Eye (tissue), 1 donor: ENCODE measurements at regions not wholly inside any gene's neighbourhood (a gene's known extent, or its start where the extent isn't known, plus 50 kb on each side); places are given as distances from the start of the nearest gene placed in this dataset.
A peak's percentile ranks its signal among the peaks of the same experiment; 100 is the strongest.

ENCODE experiments used
- DNase-seq: peaks from one replicate; pipeline ENCODE4 v3.0.0-alpha.2; 2015

DNA sequence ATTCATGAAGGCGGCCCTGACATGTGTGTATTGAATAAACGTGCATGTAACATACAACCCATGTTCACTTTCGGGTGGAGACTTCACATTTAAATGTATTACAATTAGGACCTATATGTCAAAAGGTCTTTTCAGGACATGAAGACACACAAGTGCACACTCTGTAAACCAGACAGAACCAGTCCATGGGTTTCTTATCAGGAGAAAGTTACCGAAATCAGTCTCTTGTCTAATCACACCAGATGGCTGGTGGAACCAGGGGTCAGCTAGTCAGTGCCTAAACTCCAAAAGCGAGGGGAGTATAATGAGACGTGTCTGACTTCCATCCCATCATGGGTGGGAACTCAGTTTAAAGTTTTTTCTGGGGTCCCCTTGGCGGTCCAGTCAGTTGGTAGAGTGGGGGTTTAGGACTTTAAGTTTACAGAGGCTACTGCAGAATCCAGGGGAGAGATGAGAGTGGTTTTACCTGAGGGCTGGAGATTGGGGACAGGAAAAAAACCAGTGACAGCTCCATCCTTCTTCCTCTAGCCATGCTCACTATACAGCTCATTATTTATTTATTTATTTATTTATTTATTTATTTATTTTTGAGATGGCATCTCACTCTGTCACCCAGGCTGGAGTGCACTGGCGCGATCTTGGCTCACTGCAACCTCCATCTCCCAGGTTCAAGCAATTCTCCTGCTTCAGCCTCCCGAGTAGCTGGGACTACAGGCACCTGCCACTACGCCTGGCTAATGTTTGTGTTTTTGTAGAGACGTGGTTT lies 251.3 kb upstream of the LYZL1 start:
- DNase-seq = no peak

DNA sequence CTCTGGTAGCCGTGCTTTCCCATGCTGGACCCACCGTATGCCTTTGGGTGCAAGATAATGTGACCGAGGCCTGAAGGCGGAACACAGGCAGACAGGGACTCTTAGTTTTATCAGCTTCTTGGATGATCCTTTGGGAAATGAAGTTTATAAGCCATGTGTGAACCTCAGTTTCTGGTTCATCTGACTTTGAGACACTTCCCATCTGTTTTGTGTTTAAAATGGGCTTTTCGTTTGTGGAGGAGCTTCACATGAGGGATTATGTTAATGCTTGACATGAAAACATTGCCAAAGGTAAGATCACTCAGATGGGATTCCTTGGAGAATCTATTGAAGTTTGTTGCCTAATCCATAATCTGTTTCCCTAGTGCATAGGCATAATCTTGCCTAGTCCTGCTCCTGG lies 249.8 kb upstream of the LYZL1 start:
- no peak for DNase-seq

DNA sequence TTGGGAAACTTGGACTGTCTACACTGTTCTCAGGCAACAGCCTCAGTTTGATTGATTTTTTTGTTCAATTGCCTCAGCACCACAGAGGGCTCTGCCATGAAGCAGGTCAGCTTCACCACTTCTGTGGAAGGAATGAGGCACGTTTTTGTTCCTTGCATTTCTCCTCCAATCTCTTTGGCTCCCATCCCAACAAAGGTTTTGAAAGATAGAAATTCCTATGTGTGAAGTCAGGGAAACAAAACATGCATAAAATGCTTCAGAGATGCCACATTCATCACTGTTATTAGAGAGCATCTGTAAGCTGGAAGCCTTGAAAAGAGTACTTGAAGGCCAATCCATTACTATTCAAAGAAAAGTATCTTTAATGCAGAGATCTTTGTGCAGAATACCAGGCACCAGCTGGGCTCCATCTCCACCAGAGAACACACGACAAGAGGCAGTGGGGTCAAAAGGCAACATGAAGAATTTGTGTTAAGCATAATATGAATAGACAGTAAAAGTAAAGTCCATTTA lies 249.1 kb upstream of the LYZL1 start:
- DNase-seq = peak; percentile 33

- peak; percentile 42 for DNase-seq
These were observed 247.3 kb upstream of the LYZL1 start for GRCh38 chr10:29041616-29042015.

DNA sequence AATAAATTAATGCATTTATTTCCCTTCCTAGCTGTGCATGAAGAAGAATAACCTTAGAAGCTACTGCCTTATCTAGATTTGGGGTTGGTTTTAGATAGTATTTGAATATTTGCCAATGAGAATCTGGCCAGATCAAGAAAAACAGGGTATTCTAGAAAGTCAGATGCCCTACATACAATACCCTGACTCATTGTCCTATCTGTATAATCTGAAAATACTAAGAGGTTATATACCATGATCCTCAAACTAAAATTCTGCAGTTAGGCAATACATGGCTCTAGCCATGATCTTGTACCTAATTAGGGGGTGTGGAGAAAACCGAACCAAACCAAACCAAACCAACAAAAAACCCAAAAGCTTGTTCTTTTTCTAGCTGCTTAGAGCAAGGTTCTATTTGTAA lies 240.4 kb upstream of the LYZL1 start:
- no peak for DNase-seq

DNA sequence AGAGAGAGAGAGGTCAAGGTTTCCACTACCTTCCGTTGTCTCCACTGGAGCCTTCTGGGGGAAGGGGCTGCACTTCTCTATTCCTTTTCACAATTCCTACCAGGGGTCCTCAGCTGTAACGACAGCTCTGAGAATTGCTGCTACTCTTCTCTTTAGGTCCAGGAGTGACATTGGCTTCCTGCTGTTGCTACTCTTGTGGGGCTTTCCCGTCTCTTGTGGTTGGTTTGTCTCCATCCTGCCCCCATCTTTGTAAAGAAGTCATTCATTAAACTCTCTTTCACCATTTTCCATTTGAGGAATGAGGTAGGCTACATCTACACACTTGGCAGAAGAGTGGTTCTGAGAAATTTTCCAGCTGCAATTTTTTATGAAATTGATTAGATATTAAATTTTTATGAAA lies 238.8 kb upstream of the LYZL1 start:
- no peak for DNase-seq

GRCh38 chr10:29055101-29055500 lies 233.8 kb upstream of the LYZL1 start:
- no peak for DNase-seq

DNA sequence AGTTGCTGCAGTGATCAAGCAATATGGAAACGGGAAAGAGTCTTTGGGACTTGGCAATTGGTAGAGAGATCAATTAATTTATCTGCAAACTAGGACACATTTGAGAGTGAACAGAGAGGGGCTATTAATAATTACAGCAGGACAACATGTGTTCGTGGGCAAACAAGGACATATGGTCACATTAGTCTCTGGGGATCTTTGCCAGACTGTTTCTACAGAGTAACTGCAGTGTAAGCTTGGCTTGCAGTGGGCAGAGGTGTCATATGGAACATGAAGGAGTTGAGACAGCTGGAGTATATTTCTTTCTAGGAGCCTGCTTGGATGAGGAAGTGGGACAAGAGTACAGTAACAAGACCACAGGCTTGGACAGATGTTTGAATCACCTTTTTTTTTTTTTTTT lies 232.1 kb upstream of the LYZL1 start:
- peak; percentile 28 for DNase-seq

GRCh38 chr10:29057822-29058331 lies 231.0 kb upstream of the LYZL1 start:
- no peak for DNase-seq

DNA sequence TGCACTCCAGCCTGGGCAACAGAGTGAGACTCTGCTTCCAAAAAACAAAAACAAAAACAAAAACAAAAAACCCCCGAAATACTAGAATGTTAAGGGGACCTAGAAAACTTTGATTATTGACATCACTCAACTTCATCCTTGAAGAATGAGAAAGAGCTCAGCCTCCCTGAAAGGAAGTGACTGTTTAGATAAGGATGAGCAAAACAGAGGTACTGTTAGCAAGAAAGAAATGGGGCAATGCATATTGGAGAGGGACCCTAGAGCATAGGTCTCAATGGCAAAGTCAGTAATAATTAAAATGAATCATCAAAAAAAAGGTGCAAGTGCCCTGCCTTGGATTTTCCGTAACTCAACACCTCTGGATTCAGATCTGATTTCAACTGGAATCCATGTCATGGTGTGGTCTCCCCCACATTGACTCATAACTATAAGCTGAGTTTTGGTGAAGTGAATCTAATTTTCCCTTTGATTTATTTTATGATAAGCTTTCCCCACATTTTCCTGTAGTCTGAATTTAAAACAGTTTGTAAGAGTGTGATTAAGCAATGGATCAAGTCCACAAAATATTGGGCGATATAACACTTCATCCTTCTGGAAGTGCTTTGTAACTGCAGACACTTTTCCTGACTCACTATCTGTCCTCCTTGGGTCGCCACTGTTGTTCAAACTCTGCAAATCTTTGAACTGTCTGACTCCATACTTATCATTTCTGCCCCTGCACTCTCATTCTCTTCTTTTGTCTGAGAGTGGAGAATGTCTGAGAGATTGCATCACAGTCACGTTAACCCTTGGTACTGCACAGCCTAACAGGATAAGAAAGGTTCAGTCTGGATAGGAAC lies 224.8 kb upstream of the LYZL1 start:
- DNase-seq = peak; percentile 77

- no peak for DNase-seq
These were observed 224.2 kb upstream of the LYZL1 start for GRCh38 chr10:29064680-29065079.

GRCh38 chr10:29067161-29067560 lies 221.7 kb upstream of the LYZL1 start:
- DNase-seq = peak; percentile 41

DNA sequence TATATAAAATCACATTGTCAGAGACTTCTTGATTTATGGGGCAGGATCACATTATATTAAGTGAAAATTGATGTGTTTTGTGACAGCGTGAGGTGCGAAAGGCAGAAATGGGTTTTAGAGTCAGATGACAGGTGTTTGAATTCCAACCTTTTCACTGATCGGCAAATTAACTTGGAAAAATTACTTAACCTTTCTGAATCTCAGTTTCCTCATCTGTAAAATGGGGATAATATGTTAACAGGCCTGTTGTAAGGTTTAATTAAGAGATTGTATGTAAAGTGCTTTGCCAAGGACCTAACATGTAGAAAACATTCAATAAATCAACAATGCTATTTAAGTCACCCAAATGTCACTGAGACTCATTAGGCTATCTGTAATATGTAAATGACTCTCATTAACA lies 221.2 kb upstream of the LYZL1 start:
- no peak for DNase-seq

DNA sequence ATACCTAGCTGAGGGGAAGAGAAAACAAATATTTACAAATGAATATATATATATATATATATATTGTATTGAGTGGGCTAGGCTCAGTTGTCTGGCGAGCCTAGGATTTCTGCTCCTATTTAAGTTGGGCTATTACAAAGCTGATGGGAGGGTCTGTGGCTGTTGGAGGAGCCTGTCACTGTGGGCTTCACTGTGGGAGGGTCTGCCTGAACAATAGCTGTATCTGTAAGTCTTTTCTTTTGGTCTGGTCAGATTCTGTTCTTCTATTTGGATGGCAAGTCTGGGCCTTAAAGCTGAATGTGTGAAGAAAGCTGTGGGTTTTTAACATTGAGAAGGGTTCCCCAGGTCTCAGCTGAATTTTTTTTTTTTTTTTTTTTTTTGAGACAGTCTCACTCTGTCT lies 220.6 kb upstream of the LYZL1 start:
- no peak for DNase-seq

DNA sequence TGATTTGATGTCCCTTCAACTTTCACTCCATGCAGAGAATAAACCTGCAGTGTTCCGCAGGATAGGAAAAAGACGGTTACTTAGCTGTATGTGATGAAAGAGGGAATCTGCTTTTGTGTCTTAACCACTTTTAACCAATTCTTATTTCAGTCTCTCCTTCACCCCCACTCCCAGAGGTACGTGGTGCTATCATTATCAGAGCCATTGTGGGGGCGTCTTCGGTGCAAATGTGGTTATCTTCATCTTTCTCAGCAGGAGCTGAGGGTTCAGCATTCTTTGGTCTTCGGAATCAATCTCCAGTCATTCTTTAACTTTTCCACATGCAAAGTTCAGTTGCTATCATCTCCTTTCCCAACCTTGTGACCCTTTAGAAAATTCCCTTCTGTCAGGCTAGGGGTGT lies 219.9 kb upstream of the LYZL1 start:
- DNase-seq = no peak

- no peak for DNase-seq
These were observed 218.9 kb upstream of the LYZL1 start for GRCh38 chr10:29069941-29070340.

GRCh38 chr10:29078919-29079318 lies 210.0 kb upstream of the LYZL1 start:
- DNase-seq = peak; percentile 44

DNA sequence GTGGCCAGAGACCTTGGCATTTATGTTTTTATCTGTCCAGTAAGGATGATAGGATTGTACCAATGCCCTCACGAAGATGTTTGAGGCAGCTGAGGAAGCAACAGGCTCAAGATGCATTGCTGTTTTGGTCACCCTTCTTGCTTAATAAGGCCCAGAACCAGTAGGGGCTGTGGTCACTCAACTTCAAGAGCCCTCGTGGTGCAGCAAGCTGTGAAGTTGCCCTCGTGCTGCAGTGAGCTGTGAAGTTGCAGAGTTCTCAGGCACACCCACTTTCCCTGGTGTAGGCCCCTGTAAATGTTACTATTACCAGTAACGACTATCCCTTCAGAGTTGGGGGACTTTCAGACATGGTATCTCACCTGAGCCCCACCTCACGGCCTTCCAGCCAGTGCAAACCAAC lies 207.6 kb upstream of the LYZL1 start:
- DNase-seq = no peak

GRCh38 chr10:29081951-29082685 lies 206.8 kb upstream of the LYZL1 start:
- DNase-seq = no peak

DNA sequence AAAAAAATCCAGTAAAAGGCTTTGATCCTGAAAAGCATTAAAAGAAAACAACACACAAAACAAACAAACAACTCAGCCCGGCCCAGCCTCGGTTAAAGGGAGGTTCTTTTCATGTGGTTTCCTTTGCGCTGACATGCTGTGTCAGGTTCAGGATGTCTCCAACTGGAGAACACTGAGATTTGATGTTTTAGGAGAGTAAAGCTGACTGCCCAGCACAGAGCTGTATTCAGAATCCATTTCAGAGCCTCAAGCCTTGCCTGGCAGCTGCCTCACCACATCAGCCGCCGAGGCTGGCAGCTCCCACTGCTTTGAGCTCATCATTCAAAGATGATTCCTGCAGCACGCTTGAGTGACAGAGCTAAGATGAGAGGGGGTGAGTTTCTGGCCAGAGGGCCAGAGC lies 205.8 kb upstream of the LYZL1 start:
- DNase-seq = peak; percentile 42

DNA sequence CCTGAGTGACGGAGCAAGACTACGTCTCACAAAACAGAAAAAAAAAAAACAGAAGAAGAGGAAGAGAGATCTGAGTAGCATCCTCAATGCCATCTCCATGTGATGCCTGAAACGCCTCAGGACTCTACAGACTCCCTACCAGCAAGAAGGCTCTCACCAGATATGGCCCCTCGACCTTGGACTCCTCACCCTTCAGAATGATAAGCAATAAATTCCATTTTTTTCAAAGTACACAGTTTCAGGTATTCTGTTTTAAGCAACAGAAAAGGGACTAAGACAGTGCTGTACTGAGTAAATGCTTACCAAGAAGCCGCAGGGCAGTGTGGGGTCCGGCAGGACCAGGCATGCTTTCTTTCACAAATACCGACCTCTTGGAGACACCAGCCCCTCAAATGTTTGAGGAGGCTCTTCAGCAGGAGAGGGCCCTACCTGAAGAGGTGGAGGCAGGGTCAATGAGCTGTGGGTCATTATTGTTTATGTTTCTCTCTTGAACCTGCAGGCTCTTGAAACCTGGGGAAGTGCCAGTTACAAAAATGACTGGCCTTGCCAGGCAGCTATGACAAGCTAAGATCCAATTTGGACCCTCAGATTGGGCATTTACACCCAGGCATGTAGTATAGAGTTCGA lies 204.1 kb upstream of the LYZL1 start:
- no peak for DNase-seq

DNA sequence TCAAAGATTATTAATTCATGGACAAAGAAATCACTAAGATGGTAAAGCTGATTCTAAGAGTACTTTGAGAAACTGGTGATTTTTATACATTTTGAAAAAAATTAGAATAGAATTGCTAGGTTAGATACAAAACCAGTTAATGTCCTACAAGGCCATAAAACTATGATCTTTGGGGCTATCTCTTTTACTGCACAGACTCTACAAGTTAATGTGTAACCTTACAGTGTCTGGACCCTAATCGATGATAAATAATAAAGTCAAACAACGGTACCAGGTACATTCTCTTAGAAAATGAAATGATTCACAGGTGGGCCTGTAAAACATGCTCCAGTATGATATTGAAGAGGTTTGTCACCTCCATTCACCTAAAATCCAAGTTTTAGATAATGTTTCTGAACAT lies 199.8 kb upstream of the LYZL1 start:
- DNase-seq = no peak
